Tibial nerve (tissue), 4 donors: ENCODE measurements at regions not wholly inside any gene's neighbourhood (a gene's known extent, or its start where the extent isn't known, plus 50 kb on each side); places are given as distances from the start of the nearest gene placed in this dataset.

Experiments used
- DNase-seq, 2 donors: peaks; one replicate each; pipeline ENCODE4 v3.0.0-alpha.2; 2019; ENCODE audit warnings: low spot score in 2 of 2
- H3K27ac ChIP-seq, 4 donors: fragments of 200-600 bp; sonication (generic) in 3 of 4; one replicate each; pipeline ENCODE4 v1.5.1; 2017 to 2019; ENCODE audit warnings: mild to moderate bottlenecking in 1 of 4
- H3K27me3 ChIP-seq, 2 donors: fragments of 200-600 bp; sonication (generic) in 1 of 2; one replicate each; pipeline versions ENCODE4 v1.5.1 to v1.6.0; 2017 to 2019
- H3K36me3 ChIP-seq, 3 donors: fragments of 200-600 bp; sonication (generic); one replicate each; pipeline ENCODE4 v1.5.1; 2018 to 2019
- H3K4me1 ChIP-seq, 4 donors: fragments of 200-600 bp; sonication (generic) in 3 of 4; one replicate each; pipeline ENCODE4 v1.5.1; 2017 to 2019
- H3K4me3 ChIP-seq, 4 donors: fragments of 200-600 bp; sonication (generic) in 3 of 4; one replicate each; pipeline ENCODE4 v1.5.1; 2017 to 2019; ENCODE audit warnings: mild to moderate bottlenecking in 1 of 4, moderate library complexity in 1 of 4
- H3K9me3 ChIP-seq, 4 donors: fragments of 200-600 bp; sonication (generic) in 3 of 4; one replicate each; pipeline ENCODE4 v1.5.1; 2017 to 2019
- EP300 ChIP-seq, 2 donors: sonication (generic); formaldehyde crosslinking; IDR thresholded peaks; one replicate each; pipeline ENCODE4 v1.6.1; 2017; ENCODE audit warnings: antibody characterized with exemption in 2 of 2, mild to moderate bottlenecking in 1 of 2
- POLR2A ChIP-seq, 2 donors: fragments of 450-650 bp; IDR thresholded peaks; one replicate each; pipeline ENCODE4 v1.6.1; 2017; ENCODE audit warnings: antibody characterized with exemption in 2 of 2, mild to moderate bottlenecking in 2 of 2, moderate library complexity in 2 of 2
- WGBS, 2 donors: methylation state at CpG; one replicate each; pipeline ENCODE4 v1.1.5; 2018; 5-methylcytosine and 5-hydroxymethylcytosine counted together
- TF ChIP-seq, protein P1 (sequence below), 5 experiments: fragments of 200-600 bp in 3 of 5; fragments of 450-650 bp in 2 of 5; sonication (generic) in 3 of 5; IDR thresholded peaks; one replicate each; pipeline ENCODE4 v1.5.1; 2016 to 2019; ENCODE audit warnings: antibody characterized with exemption in 5 of 5, mild to moderate bottlenecking in 3 of 5, moderate library complexity in 2 of 5

DNA sequence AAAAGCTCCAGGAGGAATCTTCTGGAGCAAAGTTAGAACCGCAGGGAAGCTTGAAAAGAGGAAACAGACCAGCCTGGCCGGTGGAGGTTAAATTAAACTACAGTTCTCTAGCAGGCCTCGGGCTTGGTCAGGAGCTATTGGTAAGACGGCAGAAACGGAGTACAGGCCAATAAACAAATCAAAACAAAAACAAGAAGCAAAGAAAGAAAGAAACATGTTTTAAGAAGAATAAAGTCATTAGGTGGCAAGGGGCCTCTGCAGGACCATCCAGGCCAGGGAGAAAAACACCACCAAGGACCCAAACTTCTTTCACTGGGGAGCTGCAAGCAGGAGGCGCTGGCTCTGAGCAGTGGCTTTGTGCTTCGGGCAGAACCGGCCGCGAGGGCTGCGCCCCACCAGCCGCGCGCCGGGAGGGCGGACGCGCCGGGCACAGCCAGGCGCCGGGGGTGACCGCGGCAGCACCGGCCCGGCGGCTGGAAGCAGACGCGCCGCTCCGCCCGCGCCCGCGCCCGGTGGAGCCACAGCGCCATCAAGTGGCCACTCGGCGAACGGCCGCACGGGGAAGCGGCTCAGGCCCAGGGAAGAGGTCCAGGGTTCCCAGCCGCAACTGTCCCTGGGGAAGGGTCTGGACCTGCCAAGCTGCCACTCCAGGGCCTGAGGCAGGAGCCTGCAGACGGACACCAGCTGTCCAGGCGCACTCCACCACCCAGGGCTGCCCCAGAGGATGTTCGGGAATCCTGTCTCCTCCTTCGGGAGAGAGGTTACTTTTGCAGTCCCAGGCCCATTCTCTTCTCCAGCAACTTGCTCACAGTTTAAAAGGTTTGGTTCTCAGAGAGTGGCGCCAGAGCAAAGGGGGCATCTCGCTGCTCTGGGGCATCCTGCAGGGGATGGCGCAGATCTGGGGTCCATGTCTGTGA lies 419.4 kb downstream of the SOX9 start:
- Histone ChIP-seq H3K27ac (peak overlapping the region in 2 of 4 donors; percentile 62 to 68), H3K27me3 (no peaks in the 10 kb centered on the region), H3K4me3 (peak overlapping the region in 2 of 4 donors; percentile 4 to 38), H3K36me3 (no peaks in the 10 kb centered on the region), H3K4me1 (peaks cover 0 to 23% (median 8%) of the 10 kb centered on the region in 4 donors), H3K9me3 (no peaks in the 10 kb centered on the region)
- TF ChIP-seq, protein P1, sequence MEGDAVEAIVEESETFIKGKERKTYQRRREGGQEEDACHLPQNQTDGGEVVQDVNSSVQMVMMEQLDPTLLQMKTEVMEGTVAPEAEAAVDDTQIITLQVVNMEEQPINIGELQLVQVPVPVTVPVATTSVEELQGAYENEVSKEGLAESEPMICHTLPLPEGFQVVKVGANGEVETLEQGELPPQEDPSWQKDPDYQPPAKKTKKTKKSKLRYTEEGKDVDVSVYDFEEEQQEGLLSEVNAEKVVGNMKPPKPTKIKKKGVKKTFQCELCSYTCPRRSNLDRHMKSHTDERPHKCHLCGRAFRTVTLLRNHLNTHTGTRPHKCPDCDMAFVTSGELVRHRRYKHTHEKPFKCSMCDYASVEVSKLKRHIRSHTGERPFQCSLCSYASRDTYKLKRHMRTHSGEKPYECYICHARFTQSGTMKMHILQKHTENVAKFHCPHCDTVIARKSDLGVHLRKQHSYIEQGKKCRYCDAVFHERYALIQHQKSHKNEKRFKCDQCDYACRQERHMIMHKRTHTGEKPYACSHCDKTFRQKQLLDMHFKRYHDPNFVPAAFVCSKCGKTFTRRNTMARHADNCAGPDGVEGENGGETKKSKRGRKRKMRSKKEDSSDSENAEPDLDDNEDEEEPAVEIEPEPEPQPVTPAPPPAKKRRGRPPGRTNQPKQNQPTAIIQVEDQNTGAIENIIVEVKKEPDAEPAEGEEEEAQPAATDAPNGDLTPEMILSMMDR (IDR thresholded peaks at IDR 0.05) = peak; percentile 76 to 99 (median 98)
- TF ChIP-seq EP300 (IDR thresholded peaks at IDR 0.05) = no peak
- WGBS, 2 donors = 7 to 13% methylated on average over 29 to 46 of the region's 50 CpGs
- peak; percentile 67 to 68 for DNase-seq

DNA sequence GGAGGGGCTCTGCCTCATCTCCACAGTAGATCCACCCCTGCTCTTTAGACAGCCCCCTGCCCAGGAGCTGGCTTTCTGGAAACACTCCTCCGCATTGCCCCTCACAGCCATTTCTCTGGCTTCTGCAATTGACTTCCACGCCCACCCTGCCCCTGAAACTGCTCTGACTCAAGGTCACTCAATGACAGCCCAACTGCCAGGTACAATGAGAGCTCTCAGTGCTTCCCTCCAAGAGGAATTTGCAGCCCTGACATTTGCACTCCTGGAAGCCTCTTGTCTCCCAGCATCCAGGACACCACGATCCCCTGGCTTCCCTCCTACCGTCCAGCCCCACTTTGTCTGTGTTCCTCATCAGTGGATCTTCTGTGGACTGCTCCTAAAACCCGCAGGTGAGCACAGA lies 421.5 kb downstream of the SOX9 start:
- TF ChIP-seq POLR2A (IDR thresholded peaks at IDR 0.05) = no peak
- TF ChIP-seq EP300 (IDR thresholded peaks at IDR 0.05) = no peak
- TF ChIP-seq, protein P1 (IDR thresholded peaks at IDR 0.05) = no peak
- Histone ChIP-seq H3K4me1 (peaks cover 0 to 23% (median 8%) of the 10 kb centered on the region in 4 donors), H3K4me3 (no peak overlapping the region), H3K9me3 (no peaks in the 10 kb centered on the region), H3K27me3 (no peaks in the 10 kb centered on the region), H3K27ac (no peak overlapping the region), H3K36me3 (no peaks in the 10 kb centered on the region)
- 84 to 95% methylated on average over 5 of the region's 5 CpGs for WGBS, 2 donors
- DNase-seq = no peak

DNA sequence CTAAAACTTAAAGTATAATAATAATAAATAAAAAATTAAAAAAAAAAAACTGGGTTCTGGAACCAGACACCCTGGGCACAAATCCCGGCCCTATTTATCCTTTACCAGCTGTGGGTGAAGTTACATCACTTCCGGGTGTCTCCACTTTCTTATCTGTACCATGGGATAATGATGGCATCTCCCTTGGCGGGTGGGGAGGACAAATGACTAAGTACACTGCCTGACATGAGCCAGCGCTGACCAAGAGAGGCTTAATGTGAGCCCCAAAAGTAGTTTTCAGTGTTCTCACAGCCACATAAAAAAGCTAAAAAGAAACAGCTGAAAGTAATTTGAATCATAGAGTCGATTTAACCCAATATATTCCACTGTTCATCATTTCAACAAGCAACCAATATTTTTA lies 424.9 kb downstream of the SOX9 start:
- Histone ChIP-seq H3K27me3 (no peaks in the 10 kb centered on the region), H3K4me1 (peaks cover 0 to 1% (median 0%) of the 10 kb centered on the region in 4 donors), H3K27ac (no peak overlapping the region), H3K9me3 (no peaks in the 10 kb centered on the region), H3K36me3 (no peaks in the 10 kb centered on the region), H3K4me3 (no peak overlapping the region)
- 67 to 69% methylated on average over 5 of the region's 5 CpGs for WGBS, 2 donors
- no peak for DNase-seq
- TF ChIP-seq POLR2A (IDR thresholded peaks at IDR 0.05) (no peak), EP300 (IDR thresholded peaks at IDR 0.05) (no peak)
- TF ChIP-seq, protein P1 (IDR thresholded peaks at IDR 0.05) = no peak

DNA sequence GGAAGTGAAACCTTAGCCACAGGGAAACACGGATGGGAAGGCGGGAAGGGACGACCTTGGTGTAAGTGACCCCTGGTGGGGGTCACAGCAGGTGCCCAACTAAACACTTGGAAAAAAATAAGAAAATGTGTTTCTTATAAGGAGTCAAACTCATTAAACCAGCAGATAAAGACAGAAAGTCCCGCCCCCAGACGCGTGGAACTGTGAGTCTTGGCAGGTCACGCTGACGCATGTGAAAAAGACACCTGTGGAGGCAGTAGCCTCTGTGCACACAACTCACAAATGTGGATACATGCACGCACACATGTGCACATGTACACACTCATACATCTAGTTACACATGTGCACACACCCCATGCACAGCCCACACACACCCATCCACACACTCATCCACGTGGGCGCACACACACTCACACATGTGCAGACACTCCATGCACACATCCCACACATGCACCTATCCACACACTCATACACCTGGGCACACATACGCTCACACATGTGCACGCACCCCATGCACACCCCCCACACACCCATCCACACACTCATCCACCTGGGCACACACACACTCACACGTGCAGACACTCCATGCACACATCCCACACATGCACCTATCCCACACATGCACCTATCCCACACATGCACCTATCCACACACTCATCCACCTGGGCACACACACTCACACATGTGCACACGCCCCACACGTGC lies 432.4 kb downstream of the SOX9 start:
- no peak for DNase-seq
- WGBS, 2 donors = 81 to 90% methylated on average over 16 of the region's 16 CpGs
- peaks cover 0 to 5% (median 0%) of the 10 kb centered on the region in 4 donors for H3K4me1 ChIP-seq
- no peaks in the 10 kb centered on the region for H3K9me3 ChIP-seq
- H3K4me3 ChIP-seq = no peak overlapping the region
- no peak for TF ChIP-seq POLR2A (IDR thresholded peaks at IDR 0.05)
- no peak for TF ChIP-seq EP300 (IDR thresholded peaks at IDR 0.05)
- TF ChIP-seq, protein P1 (IDR thresholded peaks at IDR 0.05) = no peak
- no peaks in the 10 kb centered on the region for H3K36me3 ChIP-seq
- no peaks in the 10 kb centered on the region for H3K27me3 ChIP-seq
- no peak overlapping the region for H3K27ac ChIP-seq

DNA sequence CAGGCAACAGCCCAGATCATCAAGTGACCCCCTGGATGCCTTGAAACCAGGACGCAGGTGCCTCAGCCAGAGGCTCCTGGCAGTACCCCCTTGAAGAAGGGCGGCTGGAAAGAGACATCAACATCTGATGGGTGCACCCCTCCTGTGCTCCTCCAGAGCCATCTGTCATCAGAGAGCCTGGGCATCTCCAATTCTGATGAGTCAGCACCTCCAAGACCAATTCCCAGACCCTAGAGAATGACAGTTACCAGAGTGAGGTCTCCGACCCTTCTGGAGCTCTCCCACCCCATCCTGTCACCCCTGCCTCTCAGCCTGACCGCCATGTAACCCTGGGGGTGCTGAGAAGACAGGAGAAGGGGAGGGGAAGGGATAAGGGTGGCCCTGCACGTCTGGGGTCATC lies 433.7 kb downstream of the SOX9 start:
- TF ChIP-seq POLR2A (IDR thresholded peaks at IDR 0.05) (no peak), EP300 (IDR thresholded peaks at IDR 0.05) (no peak)
- TF ChIP-seq, protein P1 (IDR thresholded peaks at IDR 0.05) = no peak
- no peaks in the 10 kb centered on the region for H3K9me3 ChIP-seq
- no peak for DNase-seq
- H3K4me3 ChIP-seq = no peak overlapping the region
- 74 to 80% methylated on average over 5 of the region's 5 CpGs for WGBS, 2 donors
- no peaks in the 10 kb centered on the region for H3K36me3 ChIP-seq
- H3K4me1 ChIP-seq = peaks cover 0 to 5% (median 0%) of the 10 kb centered on the region in 4 donors
- no peak overlapping the region for H3K27ac ChIP-seq
- H3K27me3 ChIP-seq = no peaks in the 10 kb centered on the region
